ENCODE measurements at regions not wholly inside any gene's neighbourhood (a gene's known extent, or its start where the extent isn't known, plus 50 kb on each side); places are given as distances from the start of the nearest gene placed in this dataset.
"Not testable (repeated sequence)": the region's sequence is repeated elsewhere in the genome, so short reads cannot be mapped to it uniquely, and the experiment has no call there.

- no peak for TF ChIP-seq CTCF (IDR thresholded peaks at IDR 0.05; ENCODE audit: poor library complexity, severe bottlenecking)
- Histone ChIP-seq H3K4me1 (ENCODE audit: insufficient read depth, poor library complexity, severe bottlenecking) (no peaks in the 10 kb centered on the region), H3K27me3 (ENCODE audit: insufficient read depth, poor library complexity, severe bottlenecking) (no peaks in the 10 kb centered on the region), H3K27ac (ENCODE audit: poor library complexity, severe bottlenecking) (no peak overlapping the region), H3K36me3 (ENCODE audit: low read depth) (no peaks in the 10 kb centered on the region), H3K9me3 (ENCODE audit: severe bottlenecking) (no peaks in the 10 kb centered on the region), H3K4me3 (ENCODE audit: severe bottlenecking) (no peak overlapping the region)
- DNase-seq (ENCODE audit: low spot score): no peak
- ATAC-seq (ENCODE audit: low read depth): 0 out of 3 replicates have a peak, but pooled peaks have one; percentile 33
These were observed 85.9 kb upstream of the SIM2 start for GRCh38 chr21:36613059-36613458.

GRCh38 chr21:36613554-36613953 is 85.4 kb upstream of the SIM2 start:
- Histone ChIP-seq H3K4me3 (ENCODE audit: severe bottlenecking) (no peak overlapping the region), H3K9me3 (ENCODE audit: severe bottlenecking) (no peaks in the 10 kb centered on the region), H3K27ac (ENCODE audit: poor library complexity, severe bottlenecking) (no peak overlapping the region), H3K4me1 (ENCODE audit: insufficient read depth, poor library complexity, severe bottlenecking) (no peaks in the 10 kb centered on the region), H3K27me3 (ENCODE audit: insufficient read depth, poor library complexity, severe bottlenecking) (no peaks in the 10 kb centered on the region), H3K36me3 (ENCODE audit: low read depth) (no peaks in the 10 kb centered on the region)
- no peak for TF ChIP-seq CTCF (IDR thresholded peaks at IDR 0.05; ENCODE audit: poor library complexity, severe bottlenecking)
- ATAC-seq (ENCODE audit: low read depth) (no peak), DNase-seq (ENCODE audit: low spot score) (no peak)

- Histone ChIP-seq H3K4me1 (ENCODE audit: insufficient read depth, poor library complexity, severe bottlenecking) (no peaks in the 10 kb centered on the region), H3K36me3 (ENCODE audit: low read depth) (no peaks in the 10 kb centered on the region), H3K27me3 (ENCODE audit: insufficient read depth, poor library complexity, severe bottlenecking) (no peaks in the 10 kb centered on the region), H3K27ac (ENCODE audit: poor library complexity, severe bottlenecking) (no peak overlapping the region), H3K4me3 (ENCODE audit: severe bottlenecking) (no peak overlapping the region), H3K9me3 (ENCODE audit: severe bottlenecking) (no peaks in the 10 kb centered on the region)
- peak; percentile 17 for TF ChIP-seq CTCF (IDR thresholded peaks at IDR 0.05; ENCODE audit: poor library complexity, severe bottlenecking)
- ATAC-seq (ENCODE audit: low read depth) (no peak), DNase-seq (ENCODE audit: low spot score) (no peak)
These were observed 83.5 kb upstream of the SIM2 start for GRCh38 chr21:36615274-36615964.

GRCh38 chr21:36616773-36617172 is 82.1 kb upstream of the SIM2 start:
- not testable (repeated sequence) for H3K4me1 ChIP-seq (ENCODE audit: insufficient read depth, poor library complexity, severe bottlenecking); H3K4me3 ChIP-seq (ENCODE audit: severe bottlenecking); H3K27me3 ChIP-seq (ENCODE audit: insufficient read depth, poor library complexity, severe bottlenecking); DNase-seq (ENCODE audit: low spot score); H3K36me3 ChIP-seq (ENCODE audit: low read depth); H3K27ac ChIP-seq (ENCODE audit: poor library complexity, severe bottlenecking); H3K9me3 ChIP-seq (ENCODE audit: severe bottlenecking); ATAC-seq (ENCODE audit: low read depth)

- not testable (repeated sequence) for H3K4me1 ChIP-seq (ENCODE audit: insufficient read depth, poor library complexity, severe bottlenecking); DNase-seq (ENCODE audit: low spot score); H3K27me3 ChIP-seq (ENCODE audit: insufficient read depth, poor library complexity, severe bottlenecking); ATAC-seq (ENCODE audit: low read depth); H3K4me3 ChIP-seq (ENCODE audit: severe bottlenecking); H3K36me3 ChIP-seq (ENCODE audit: low read depth); H3K9me3 ChIP-seq (ENCODE audit: severe bottlenecking); H3K27ac ChIP-seq (ENCODE audit: poor library complexity, severe bottlenecking)
These were observed 77.1 kb upstream of the SIM2 start for GRCh38 chr21:36621794-36622193.

GRCh38 chr21:36624105-36624504 is 74.8 kb upstream of the SIM2 start:
- no peaks in the 10 kb centered on the region for H3K9me3 ChIP-seq (ENCODE audit: severe bottlenecking)
- no peaks in the 10 kb centered on the region for H3K36me3 ChIP-seq (ENCODE audit: low read depth)
- no peak for TF ChIP-seq CTCF (IDR thresholded peaks at IDR 0.05; ENCODE audit: poor library complexity, severe bottlenecking)
- no peak for DNase-seq (ENCODE audit: low spot score)
- no peak overlapping the region for H3K4me3 ChIP-seq (ENCODE audit: severe bottlenecking)
- no peaks in the 10 kb centered on the region for H3K27me3 ChIP-seq (ENCODE audit: insufficient read depth, poor library complexity, severe bottlenecking)
- H3K27ac ChIP-seq (ENCODE audit: poor library complexity, severe bottlenecking): no peak overlapping the region
- ATAC-seq (ENCODE audit: low read depth): no peak
- peaks cover 11% of the 10 kb centered on the region for H3K4me1 ChIP-seq (ENCODE audit: insufficient read depth, poor library complexity, severe bottlenecking)
